Stimulated activated CD4-positive, alpha-beta T cell treated with anti-CD3 and anti-CD28 coated beads, Interleukin-4, amount 100 ng/mL, for 4 hours (primary cell): ENCODE measurements at regions not wholly inside any gene's neighbourhood (a gene's known extent, or its start where the extent isn't known, plus 50 kb on each side); places are given as distances from the start of the nearest gene placed in this dataset.
A peak's percentile ranks its signal among the peaks of the same experiment; 100 is the strongest.
"Not testable (repeated sequence)": the region's sequence is repeated elsewhere in the genome, so short reads cannot be mapped to it uniquely, and the experiment has no call there.

Experiments
- DNase-seq, 2 experiments: peaks; one replicate each; pipeline ENCODE4 v3.0.0-alpha.2; 2020

DNA sequence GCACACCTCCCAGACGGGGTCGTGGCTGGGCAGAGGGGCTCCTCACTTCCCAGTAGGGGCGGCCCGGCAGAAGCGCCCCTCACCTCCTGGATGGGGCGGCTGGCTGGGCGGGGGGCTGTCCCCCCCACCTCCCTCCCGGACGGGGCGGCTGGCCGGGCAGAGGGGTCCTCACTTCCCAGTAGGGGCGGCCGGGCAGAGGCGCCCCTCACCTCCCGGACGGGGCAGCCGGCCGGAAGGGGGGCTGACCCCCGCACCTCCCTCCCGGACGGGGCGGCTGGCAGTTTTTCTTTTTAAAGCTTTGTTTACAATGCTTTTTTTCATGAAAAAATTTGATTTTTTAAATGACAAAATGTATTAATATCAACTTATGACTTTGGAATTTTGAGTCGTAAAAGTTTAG lies 159.0 kb upstream of the ATP2B1 start:
- not testable (repeated sequence) for DNase-seq

GRCh38 chr12:89864411-89864810 lies 155.8 kb upstream of the ATP2B1 start:
- no peak for DNase-seq

DNA sequence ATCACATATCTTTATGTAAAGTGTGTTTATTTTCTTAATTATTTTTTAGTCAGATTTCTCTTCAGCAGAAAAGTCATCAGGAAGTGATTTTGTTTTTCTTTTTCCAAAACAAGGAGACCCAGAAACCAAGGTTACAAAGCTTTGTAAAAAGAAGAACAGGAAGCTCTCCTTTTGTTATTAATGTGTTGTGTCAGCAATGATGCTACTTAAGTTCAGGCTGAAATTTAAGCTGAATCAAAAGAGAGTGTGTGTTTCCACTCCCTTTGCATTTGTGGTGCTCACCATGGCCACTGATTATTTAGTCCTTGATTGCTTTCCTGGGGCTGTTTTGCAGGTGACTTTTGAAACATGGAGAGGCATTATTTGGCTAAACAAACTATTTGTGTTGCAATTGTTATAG lies 155.3 kb upstream of the ATP2B1 start:
- no peak for DNase-seq

GRCh38 chr12:89863493-89863938 lies 154.9 kb upstream of the ATP2B1 start:
- peak; percentile 14 to 55 for DNase-seq

GRCh38 chr12:89862511-89863445 lies 154.1 kb upstream of the ATP2B1 start:
- no peak for DNase-seq

GRCh38 chr12:89861086-89861485 lies 152.4 kb upstream of the ATP2B1 start:
- no peak for DNase-seq

DNA sequence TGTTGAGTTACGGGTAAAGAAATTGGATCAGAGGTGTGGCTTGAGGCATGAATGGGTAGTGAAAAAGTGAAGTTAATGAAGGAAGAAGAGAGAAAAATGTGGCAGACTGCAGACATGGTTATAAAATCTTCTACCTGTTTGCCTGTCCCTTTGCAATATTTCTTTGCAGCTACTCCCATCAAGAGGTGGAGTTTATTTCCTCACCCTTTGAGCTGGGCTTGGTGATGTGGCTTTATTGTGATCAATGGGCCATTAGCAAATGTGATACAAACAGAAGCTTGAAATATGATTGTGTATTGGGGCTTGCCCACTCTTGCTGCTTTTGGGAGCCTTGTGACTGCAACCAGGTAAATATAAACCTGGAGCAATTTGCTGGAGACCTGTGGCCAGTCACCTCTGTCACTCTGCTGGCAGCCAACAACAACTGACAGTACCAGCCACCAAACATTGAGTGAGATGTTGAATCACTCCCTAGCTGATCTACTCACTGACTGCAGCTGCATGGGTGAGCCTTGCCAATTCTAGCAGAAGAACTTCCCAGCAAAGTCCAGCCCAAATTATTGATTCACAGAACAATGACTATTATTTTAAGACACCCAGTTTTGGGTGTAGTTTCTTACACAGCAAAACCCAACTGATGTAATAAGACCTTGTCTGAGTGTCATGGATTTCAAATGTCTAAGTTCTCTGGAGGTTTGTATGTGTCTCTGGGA lies 151.0 kb upstream of the ATP2B1 start:
- no peak for DNase-seq

DNA sequence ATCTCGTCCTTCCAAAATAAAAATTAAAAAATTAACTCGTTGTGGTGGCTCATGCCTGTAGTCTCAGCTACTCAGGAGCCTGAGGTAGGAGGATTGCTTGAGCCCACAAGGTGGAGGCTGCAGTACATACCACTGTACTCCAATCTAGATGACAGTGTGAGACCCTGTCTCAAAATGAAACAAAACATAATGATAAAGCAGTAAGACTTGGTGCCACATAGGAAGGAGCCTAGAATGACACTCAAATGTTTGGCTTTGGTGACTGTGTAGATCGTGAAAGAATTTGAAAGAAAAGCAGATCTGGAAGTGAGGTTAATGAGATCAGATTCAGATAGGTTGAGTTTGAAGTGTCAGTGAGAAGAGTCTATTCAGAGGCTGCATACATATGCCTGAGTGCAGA lies 150.1 kb upstream of the ATP2B1 start:
- DNase-seq: no peak

GRCh38 chr12:89857652-89858274 lies 149.1 kb upstream of the ATP2B1 start:
- DNase-seq: no peak

DNA sequence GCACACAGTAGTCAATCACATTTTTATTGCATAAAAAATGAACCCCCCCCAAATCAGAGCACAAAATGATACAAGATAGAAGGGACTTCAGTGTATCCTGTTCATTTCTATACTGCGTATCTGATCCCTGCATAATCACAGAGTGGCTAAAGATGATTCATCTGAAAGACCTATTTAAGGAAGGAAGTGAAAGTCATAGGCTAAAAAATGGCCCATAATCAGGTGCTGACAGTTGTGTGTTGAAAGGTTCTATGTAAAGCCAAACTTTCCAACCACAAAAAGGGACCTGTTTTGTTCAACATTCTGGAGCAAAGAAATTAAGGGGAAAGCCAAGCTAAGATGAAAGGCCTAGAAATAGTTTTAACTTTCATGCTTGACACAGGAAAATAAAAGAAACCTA lies 147.8 kb upstream of the ATP2B1 start:
- DNase-seq: no peak

- no peak for DNase-seq
Observed at GRCh38 chr12:89848732-89849131, 140.1 kb upstream of the ATP2B1 start.

DNA sequence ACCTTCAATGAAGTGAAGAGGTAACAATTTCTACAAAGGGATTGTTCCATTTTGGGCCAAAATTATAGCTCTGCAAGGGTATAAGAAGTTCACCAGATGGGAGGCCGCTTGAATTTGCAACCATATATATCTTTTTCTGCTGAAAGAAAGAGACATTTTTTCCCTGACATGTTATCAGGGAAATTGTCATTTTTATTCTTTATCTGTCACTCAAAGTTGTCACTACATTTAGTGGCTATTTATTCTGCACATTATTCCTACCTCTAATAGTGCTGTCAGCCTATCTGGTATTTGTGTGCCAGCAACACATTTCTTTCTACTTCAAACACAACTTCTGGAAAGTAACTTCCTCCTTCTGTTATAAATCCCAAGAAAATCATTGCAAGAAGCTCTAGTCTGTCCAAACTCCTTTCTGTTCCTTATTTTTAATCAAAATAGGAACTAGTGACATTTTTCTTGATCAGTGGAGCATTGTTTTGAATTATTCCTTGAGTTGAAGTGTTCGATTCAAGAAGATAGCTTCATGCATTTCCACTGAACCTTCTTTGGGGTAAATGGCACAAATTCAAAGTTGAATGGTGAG lies 137.9 kb upstream of the ATP2B1 start:
- DNase-seq: no peak

GRCh38 chr12:89845767-89846166 lies 137.1 kb upstream of the ATP2B1 start:
- no peak for DNase-seq

DNA sequence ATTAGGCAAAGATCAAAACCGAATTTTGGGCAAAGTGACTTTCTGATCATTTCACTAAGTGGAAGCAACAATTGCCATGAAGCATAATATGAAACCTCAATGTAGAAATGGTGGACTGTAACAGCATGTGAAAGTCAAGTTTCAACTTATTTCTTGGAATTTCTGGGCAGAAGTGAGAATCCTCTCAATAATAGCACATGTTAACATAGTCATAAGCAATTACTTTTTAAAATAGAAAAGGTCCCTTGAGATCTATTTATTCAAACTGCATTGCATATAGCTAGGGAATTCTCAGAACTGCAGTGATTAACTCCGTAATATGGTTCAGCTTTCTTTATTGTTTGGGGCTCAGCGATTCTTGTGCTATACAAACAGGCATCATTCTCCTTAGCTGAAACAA lies 136.7 kb upstream of the ATP2B1 start:
- DNase-seq: no peak

DNA sequence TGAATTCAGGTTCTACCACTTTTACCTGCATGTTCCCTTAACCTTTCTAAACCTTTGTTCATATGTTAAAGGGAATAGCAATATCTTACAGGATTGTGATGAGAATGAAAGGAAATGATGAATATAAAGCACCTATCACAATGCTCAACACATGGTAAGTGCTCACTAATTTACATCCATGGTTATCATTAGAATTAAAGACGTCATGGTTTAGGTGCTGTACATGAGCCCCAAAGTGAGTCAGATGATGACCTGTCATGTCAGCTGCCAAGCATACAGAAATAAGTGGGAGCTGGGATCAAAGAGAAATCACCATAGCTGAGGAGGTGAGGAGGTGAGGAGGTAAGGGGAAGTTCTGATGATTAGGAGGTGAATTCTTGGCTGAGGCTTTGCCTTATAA lies 135.9 kb upstream of the ATP2B1 start:
- no peak for DNase-seq

DNA sequence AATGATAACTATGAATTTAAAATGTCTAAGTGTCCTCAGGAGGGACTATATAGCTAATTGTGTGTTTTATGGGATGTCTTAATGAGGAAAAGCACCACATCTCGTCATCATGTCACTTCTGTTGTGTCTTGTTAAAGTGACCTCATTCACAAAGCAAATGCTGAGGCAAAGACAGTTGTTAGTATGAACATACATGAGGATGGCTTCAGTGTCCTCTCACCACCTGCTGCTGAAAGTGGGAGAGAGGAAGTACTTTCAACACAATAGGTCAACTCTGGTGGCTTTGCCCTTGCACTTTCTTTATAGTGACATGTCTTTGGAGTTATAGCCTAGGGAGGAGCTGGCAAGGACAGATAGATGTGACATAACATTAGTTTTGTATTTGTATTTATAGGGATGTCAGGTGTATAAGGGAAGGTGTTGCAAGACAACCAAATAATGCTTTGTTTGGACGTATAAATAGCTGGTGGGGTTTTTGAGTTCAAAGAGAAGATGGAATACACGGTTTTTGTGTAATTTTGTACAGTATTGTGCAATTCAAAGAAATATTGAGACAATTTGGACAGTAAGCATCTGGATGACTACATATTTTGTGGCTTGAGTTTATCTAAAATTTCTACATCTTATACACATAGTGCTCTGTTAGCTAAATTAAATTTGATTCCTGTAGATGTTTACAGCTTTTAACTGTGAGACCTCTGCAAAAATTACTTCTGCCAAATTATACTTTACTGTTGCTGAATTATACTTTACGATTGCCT lies 131.7 kb upstream of the ATP2B1 start:
- DNase-seq: no peak

- DNase-seq: no peak
Observed at GRCh38 chr12:89839444-89839843, 130.8 kb upstream of the ATP2B1 start.

DNA sequence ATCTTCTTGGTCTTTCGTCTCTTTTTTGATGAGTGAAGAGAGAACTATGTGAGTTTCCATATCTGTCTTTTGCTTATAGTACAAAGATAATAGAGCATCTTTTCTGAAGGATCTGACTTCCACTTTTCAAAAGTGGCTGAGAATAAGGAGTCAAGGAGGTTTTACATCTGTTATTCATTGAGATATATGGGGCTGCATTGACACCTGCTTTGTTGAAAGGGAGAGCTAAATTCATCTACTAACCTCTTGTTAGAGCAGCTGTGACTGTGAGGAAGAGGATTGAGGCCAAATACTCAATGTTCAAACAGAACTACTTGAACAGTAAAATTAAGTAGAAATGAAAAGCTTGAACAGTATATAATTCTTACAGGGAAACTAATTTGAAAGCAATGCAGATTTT lies 130.2 kb upstream of the ATP2B1 start:
- DNase-seq: no peak

DNA sequence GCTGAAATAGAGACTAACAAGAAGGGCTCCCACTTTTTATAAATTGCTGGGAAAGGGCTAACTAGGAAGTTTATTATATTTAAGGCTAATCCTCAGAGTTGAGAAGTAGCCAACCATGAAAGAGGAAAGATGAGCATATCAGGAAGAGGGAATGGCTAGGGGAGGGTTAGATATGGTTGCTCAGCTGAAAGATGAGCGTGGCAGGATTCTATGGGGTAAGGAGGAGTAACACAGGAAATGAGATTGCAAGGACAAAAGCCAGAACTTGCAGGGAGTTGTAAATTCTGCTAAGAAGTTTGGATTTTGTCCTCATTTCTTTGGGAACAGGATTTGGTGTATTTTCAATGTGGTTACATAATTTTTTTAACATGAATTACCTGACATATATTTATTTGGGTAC lies 127.4 kb upstream of the ATP2B1 start:
- no peak for DNase-seq

GRCh38 chr12:89834676-89835075 lies 126.0 kb upstream of the ATP2B1 start:
- no peak for DNase-seq

DNA sequence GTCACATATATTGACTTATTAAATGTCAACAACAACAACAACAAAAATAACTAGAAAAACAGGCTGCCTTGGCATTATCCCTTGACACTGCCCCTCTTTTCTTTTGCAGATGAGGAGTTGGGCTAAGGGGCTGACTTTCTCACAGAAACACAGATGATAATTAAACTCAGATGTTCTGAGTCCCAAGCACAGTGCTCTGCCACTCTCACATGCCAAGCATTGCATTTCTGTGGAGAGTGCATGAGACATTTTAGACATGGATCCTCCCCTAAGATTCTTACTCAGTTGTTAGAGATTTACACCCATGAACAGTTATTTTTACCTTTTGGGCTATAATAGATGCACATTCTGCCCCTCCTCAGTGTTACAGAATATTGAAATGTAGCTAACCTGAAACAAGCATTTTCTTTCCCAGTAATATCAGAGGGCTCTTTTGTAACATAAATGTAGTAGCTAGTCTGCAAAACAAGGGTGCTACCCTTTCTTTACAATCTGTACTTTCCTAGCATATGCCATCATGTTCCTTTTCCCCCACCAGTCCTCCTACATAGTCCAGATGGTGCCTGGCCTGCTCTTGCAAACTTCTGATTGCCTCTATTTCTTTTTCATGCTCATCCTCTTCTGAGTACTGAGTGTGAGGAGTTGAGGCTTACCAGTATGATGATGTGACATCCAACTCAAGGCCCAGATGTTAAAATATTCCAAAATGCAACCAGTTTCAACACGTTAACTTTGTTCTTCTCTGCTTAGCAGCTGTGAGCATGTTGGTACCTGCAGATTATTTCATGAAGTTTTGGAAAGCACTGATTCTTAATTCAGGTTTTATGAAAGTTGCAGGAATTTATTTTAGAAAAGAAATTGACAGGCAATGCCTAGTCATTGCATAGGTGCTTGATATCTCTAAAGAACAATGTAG lies 125.0 kb upstream of the ATP2B1 start:
- no peak for DNase-seq
